Fibroblast of gingiva (primary cell): ENCODE measurements at regions not wholly inside any gene's neighbourhood (a gene's known extent, or its start where the extent isn't known, plus 50 kb on each side); places are given as distances from the start of the nearest gene placed in this dataset.
"Not testable (repeated sequence)": the region's sequence is repeated elsewhere in the genome, so short reads cannot be mapped to it uniquely, and the experiment has no call there.

Experiments
- DNase-seq: peaks from one replicate; pipeline ENCODE4 v3.0.0-alpha.2; 2011; ENCODE audit warnings: low read depth

DNA sequence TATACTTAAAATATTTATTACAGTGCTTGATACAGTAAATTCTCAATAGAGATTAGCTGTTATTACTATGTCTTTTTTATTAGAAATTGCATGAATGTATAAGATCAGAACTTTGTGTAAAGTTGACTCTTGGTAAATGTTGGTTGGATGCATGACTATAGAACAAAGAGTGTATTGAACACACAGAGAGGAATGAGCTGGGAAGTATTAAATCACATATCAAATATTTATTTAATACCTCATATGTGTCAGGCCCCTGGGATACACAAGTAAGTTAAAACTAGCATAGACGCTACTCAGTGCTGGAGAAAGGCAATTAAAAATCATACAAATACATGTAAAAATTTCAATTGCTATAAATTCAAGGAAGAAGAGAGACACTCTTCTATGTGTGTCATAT, 550.7 kb upstream of the TLE4 start:
- no peak for DNase-seq

DNA sequence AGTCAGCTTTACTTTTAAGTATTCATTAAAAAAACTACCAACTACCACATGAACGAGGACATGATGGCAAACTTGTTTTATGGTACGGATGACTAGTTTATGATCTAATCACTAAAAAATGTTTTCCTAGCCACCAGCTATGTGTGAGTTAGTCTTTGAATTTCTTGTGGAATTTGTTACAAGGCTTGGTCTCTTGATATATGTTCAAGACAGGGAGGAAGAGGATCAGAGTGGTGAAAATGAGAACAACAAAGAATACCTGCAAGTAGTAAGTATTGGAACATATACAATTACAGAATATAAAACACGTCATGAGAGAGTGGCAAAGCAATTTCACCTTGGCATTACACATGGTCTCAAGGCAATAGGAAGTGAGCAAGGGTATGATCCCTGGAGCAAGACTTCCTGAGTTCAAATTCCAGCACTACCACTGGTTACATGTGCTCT, 548.6 kb upstream of the TLE4 start:
- DNase-seq = peak; percentile 78

DNA sequence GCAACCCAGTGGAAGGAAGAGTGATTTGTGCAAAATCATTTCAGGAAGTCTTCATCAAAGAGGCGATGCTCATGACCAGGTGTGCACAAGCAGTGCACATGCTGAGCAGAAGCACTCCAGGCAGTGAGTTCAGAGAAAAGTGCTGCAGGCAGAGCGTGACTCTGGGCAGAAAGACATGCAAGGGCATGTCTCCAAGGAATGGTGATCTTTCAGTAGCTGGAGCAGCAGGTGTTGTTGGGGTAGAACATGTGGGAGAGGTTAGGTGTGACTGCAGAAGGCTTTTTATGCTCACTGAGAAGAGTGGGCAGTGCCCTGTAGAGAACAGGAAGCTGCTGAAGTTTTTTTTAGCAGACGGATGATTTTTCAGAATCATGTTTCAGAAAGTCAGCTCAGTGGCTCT, 545.4 kb upstream of the TLE4 start:
- DNase-seq = no peak

DNA sequence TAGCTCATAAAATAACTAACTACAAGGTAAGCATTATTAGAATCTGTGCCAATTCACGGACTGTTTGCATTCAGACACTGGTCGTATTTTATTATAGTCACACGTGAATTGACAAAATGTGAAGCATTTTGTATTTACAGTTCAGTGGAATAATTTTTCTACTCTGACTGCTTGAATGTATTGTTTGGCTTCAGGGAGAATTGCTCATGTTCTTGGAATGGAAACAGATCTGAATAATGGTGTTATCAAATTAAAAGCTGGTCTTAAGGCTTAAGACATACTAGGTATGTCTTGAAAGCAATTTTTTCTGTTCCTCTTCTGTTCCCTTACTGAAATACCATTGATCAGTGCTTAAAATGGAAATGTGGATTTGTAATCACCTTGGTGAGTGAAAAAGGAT, 543.7 kb upstream of the TLE4 start:
- DNase-seq = peak; percentile 9

DNA sequence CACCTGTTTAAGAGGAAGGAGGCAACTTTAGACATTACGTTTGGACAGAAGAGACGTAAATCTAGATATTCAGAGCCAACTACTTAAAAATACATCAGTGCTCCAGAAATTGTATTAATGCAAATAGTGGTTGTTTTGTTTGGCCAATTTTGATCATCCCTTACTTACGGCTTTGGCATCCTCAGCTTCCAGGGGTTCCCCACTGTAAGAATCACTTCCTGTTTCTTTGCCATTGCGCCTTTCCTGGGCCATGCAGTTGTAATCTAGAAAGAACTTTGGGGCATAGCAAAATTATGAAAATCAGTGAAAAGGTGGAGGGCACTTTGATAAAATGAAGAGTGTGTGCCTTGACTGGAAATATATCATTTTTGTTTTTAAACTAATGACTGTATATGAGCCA, 537.2 kb upstream of the TLE4 start:
- DNase-seq = no peak

DNA sequence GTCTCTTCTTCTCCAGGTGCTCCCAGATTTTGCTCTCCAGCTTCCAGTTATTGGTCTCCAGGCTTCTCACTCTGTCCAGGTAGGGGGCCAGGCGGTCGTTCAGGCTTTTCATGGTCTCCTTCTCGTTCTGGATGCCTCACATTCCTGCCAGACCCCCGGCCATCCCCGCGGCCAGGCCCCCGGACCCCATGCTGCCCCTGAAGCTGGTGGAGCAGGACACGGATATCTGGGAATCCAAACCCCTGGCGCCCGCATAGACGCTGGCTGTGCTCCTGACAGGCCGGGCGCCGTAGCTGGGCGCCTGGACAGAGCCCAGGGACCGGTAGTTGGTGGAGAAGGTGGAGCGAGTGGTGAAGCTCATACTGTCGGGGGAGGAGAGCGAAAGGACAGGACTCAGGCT, 534.4 kb upstream of the TLE4 start:
- no peak for DNase-seq

DNA sequence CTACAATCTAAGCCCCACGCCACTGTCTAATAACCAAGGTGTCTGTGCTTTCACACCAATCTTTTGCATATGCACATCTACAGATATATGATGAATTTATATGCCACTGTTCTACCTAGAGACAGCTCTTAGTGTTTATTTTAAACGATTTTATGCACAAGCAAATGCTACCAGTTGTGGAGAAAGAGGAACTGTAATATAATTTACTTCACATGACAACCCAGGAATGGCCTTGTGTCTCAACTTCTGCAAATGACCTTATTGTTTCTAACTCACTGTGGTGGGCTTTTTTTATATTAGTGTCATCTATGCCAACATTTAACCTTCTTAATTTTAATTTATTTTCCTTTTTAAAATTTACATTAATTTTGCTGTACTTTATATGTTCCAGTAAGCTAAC, 531.1 kb upstream of the TLE4 start:
- no peak for DNase-seq

DNA sequence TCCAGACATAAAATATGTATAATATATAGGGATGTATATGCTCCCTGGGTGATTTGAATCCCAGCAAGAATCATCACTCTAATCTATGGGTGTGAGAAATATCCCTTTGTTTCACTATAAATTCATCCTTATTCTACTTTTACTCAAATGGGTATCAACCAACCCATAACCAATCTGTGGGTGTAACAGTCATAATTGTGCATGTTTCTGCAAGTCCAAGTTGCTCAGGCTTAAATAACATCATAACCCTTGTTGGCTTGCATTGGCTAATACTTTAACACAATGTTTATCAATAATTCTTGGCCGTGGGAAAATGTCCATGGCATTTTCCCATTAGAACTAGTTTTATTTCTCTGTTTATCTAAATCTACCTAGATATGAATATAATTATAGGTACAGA, 530.5 kb upstream of the TLE4 start:
- no peak for DNase-seq

DNA sequence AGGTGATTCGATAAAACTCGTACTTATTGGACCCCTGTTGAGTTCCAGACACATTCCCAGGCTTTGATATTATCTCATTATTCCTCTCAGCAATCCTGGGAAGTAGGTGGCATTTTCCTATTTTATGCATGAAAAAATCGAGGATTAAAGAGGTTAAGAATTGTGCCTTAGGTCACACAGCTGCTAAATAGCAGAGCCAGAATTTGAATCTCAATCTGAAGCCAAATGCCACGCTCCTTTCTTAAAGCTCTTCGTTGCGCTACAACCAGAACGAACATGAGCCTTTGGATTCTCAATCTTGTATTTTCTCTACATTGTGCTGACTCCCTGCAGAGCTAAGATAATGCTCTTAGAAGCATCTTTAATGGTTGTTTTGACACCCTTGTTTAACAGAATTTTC, 527.8 kb upstream of the TLE4 start:
- DNase-seq = no peak

DNA sequence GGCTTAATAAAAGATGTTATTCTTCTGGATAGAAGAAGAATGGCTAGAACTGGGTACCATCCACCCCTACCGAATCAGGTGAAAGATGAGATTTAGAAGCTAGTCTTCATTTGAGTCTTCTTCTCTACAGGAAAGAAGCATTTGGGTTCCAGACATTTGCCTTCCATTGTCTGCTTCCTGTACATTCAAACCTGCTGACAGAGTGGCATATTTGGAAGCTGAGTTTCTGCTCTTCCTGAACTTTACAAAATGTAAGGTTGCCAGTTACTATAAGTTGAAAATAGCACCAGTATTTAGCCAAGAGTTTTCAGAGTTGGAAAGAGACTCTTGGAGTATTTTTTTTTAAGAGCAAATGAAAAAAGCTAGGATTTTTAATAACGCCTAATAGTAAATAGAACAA, 525.4 kb upstream of the TLE4 start:
- DNase-seq = no peak

DNA sequence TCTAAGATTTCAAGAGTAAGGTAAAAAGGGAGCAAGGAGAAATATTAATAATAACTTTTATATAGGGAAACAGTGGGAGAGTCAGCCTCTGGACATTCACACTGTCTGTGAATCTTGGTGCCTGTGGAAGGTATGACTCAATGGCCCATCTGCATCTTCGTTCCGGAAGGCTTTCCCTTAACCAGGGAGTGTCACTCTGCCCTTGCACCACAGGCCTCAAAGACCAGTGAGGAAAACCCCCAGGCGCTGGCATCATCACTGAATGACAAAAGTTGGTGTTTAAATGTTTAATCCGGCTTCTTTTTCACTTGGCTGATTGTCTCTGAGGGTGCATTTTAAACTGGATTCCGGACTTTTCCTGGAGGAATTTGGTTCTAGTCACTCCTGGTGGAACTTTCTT, 522.4 kb upstream of the TLE4 start:
- no peak for DNase-seq

DNA sequence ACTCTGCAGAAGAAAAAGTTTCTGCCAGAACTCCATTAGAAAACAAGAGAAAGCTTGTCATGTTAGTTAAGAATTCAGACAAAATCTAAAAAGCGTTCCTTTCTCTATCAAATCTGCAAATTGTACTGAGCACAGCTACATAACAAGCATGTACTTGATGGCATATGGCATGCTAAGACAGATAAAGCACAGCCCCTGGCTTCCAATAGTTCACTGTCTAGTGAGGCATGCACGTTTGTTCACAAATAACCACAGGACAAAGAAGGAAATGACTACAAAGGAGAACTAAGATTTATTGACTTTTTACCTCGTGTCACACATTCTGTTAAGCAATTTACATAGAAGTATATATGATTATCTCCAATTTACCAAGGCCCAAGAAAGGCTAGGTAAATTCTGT, 518.2 kb upstream of the TLE4 start:
- no peak for DNase-seq

DNA sequence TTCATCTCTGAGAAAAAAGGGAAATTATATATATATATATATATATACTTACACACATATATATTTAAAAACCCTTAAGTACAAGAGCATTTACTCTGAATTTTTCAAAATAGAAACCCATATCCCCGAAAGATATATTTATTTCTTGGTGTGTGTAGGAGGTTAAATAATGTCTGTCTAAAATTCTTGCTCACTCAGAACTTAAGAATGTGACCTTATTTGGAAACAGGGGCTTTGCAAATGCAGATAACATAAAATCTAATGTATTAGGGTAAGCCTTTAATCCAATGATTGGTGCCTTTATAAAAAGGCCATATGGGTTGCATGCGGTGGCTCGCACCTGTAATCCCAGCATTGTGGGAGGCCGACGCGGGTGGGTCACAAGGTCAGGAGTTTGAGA, 517.3 kb upstream of the TLE4 start:
- DNase-seq = no peak

DNA sequence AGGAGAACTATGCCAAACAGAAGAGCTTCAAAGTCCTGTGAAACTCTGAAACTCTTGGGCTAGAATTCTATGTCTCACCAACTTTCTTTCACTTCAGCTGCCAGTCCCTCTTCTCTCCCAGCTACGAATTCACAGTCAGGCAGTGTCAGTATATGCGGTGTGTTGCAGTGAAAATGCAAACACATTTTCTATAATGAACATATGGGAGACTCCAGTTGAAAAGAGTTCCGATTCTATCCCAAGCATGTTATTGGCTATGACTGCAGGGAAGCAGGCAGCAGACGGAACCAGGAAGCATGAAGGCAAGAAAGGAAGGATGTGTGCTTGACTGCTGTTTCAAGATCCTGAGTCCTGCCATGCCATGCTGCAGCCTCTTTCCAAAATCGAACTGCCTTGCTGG, 515.7 kb upstream of the TLE4 start:
- DNase-seq = no peak

DNA sequence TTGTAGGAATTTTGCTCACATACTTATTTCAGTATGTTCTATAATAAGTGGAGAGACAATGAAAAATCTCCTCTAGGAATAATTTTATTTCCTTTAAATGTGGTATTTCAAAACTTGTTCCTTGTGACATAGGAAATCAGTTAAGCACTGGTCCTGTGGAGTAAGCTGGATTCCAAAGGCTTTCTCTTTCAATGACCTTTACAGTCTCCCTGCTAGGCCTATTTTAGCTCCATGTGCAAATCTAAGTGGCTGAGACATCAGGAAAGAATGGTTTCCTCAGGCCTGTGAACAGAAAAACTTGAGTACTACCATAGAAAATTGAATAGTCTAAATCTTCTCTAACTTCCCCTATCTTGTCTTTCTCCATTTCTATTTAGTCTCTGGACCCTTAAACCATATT, 514.2 kb upstream of the TLE4 start:
- peak; percentile 53 for DNase-seq

DNA sequence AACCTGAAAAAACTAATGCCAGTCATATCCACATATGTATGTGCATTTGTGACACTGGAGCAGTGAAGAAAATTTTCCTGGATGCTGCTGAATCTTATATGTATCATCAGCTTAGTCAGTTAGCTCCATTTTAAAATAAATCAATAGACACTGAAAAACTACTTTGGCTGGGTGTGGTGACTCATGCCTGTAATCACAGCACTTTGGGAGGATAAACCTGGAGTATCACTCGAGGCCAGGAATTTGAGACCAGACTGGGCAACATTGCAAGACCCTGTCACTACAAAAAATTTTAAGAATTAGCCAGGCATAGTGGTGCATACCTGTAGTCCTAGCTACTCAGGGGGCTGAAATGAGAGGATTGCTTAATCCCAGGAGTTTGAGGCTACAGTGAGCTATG, 511.0 kb upstream of the TLE4 start:
- no peak for DNase-seq

DNA sequence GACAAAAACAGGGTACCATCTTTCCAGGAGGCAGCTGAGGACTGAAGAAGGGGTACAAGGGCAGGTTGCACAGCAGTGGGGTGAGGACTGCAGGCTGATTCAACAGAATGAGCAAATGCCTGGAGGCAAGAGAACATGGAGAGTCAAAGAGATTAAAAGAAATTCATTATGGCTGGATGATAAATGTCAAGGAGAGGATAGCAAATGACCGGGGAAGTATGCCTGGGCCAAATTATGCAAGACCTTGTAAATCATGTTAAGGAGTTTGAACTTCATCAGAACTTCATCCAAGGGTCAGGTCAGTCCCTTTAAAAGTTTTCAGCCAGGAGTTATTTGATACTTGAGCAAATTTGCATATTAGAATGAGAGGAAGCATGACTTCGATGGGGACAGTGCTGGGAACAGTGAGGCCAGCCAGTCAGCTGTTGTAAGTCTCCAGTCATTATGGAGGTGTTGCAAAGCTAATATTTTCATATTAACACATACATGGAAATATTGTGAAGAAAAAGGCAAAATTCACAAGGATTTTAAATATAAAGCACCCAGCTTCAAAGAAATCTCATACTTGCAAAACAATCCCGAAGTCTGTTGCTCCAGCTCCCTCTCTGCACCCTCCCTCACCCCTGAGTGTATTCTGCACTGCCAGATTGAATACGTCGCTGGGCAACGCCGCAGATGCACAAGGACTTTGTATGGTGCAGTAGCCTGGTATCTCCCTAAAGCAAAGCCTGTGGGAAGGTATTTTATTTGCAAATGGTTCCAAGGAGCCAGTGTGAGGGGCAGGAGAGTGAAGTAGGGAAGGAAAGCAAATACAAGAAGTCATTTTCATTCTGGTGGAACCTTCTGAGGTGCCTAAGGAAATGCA, 509.8 kb upstream of the TLE4 start:
- no peak for DNase-seq

DNA sequence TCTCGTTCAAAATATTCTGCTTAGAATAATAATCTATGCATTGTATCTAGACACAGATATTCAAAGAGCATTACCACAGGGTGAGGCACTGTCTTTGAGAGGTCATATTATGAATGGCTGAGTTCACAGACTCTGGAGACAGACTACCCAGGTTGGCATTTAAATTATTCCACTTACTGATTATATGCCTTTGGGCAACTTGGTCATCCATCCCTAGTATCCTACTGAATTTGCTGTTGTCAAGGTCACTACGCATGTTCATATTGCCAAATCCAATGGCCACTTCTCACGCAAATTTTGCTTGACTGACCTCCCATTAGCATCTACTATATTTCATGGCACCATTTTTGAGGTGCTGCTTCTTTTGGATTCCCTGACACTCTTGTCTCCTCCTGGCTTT, 498.6 kb upstream of the TLE4 start:
- no peak for DNase-seq

DNA sequence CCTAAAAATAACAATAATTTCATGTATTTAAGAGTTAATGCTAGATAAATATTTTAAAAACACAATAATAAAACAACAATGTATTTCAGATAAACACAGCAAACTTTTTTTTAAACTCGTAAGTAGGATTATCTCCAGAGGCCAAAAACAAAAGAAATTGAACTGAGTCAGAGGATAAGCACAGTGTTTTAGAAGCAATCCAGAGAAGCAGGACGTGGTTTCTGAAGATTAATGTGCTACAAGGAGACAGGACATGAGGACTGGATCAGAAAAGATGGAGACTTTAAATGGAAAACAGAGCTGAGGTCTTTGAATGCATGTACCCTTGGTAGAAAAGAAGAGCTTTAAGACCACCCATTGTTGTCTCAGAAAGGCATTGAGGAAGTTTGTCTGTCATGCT, 491.2 kb upstream of the TLE4 start:
- no peak for DNase-seq

DNA sequence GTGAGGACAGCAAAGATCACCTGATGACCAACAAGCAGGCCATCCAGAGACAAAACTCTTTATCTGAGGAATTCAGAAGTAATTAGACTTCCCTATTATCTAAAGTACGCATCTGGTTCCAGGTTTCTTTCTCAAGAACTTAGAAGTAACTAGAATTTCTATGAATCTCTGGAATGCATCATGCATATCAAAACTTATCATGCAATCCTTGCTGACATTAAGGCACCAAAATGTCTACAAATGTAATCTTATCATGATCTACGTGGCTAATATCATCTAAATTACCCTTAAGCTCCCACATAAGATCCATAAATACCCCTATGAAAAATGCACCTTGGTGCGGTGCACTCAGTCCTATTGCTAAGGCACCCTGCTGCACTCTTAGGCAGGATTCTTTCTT, 488.1 kb upstream of the TLE4 start:
- no peak for DNase-seq

DNA sequence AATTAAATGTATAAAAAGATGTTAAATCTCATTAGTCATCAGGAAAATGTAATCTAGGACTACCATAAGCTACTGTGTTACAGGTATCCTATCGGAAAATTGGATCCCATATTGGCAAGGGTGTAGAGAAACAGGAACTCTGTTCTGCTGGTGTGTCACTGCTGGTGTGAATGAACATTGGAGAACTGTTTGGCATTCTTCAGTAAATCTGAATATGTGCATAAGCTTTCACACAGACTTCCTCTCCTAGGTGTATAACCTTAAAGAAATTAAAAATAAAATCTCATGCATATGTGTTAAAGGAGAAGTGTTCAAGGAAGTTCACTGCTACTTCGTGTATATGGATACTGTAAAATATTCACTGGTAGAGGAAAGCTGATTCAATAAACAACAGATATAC, 484.6 kb upstream of the TLE4 start:
- DNase-seq = no peak

DNA sequence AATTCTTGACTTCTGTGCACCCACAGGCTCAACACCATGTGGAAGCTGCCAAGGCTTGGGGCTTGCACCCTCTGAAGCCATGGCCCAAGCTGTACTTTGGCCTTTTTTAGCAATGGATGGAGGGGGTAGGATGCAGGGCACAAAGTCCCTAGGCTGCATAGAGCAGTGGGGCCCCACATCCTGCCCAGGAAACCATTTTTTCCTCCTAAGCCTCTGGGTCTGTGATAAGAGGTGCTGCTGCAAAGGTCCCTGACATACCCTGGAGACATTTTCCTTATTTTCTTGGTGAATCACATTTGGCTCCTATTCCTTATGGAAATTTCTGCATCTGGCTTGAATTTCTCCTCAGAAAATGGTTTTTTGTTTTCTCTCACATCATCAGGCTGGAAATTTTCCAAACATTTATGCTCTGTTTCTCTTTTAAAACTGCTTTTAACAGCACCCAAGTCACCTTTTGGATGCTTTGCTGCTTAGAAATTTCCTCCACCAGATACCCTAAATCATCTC, 482.7 kb upstream of the TLE4 start:
- DNase-seq = no peak

DNA sequence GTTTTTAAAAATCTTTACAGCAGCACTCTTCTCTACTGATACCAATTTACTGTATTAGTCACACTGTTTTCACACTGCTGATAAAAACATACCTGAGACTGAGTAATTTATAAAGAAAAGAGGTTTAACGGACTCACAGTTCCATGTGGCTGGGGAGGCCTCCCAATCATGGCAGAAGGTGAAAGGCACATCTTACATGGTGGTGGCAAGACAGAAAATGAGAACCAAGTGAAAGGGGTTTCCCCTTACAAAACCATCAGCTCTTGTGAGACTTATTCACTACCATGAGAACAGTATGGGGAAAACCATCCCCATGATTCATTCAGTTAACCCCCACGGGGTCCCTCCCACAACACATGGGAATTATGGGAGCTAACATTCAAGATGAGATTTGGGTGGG, 481.9 kb upstream of the TLE4 start:
- DNase-seq = not testable (repeated sequence)

DNA sequence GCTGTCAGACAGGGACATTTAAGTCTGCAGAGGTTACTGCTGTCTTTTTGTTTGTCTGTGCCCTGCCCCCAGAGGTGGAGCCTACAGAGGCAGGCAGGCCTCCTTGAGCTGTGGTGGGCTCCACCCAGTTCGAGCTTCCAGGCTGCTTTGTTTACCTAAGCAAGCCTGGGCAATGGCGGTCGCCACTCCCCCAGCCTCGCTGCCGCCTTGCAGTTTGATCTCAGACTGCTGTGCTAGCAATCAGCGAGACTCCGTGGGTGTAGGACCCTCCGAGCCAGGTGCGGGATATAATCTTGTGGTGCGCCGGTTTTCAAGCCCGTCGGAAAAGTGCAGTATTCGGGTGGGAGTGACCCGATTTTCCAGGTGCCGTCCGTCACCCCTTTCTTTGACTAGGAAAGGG, 468.5 kb upstream of the TLE4 start:
- not testable (repeated sequence) for DNase-seq
